ENCODE measurements at regions not wholly inside any gene's neighbourhood (a gene's known extent, or its start where the extent isn't known, plus 50 kb on each side); places are given as distances from the start of the nearest gene placed in this dataset.

DNA sequence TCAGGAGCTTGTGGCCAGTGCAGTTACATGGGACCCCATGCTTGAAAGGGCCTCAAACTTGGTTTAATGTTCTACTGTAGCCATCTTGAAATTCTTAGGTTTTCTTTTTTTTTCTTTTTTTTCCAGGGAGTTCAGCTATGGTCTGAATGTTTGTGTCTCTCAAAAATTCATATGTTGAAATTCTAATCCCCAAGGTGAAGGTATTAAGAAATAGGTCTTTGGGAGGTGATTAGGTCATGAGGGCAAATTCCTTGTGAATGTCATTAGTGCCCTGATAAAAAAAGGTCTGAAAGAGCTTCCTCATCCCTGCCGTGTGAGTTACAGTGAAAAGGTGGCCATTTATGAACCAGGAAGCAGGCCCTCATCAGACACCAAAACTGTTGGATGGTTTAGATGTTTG is 324.1 kb downstream of the C12orf75 start:
- Histone ChIP-seq H3K27me3 (replicated peaks in 1 of 2; ENCODE audit: control insufficient read depth in 2 of 2, insufficient read depth in 2 of 2, low read length in 1 of 2) (no peaks in the 10 kb centered on the region; a peak in 1 of 4 replicates), H2AFZ (ENCODE audit: control insufficient read depth, low read depth, low read length) (no peak overlapping the region), H4K20me1 (ENCODE audit: control insufficient read depth, insufficient read depth) (no peaks in the 10 kb centered on the region), H3K4me3 (no peak overlapping the region), H3K79me2 (ENCODE audit: control insufficient read depth, insufficient read depth, low read length) (no peaks in the 10 kb centered on the region), H3K4me2 (ENCODE audit: control insufficient read depth, insufficient read depth) (no peak overlapping the region), H3K9me3 (replicated peaks; ENCODE audit: control insufficient read depth, insufficient read depth, low read length) (no peaks in the 10 kb centered on the region), H3K36me3 (ENCODE audit: control insufficient read depth in 2 of 2, insufficient read depth in 2 of 2, low read length in 1 of 2) (no peaks in the 10 kb centered on the region), H3K9ac (ENCODE audit: control insufficient read depth, insufficient read depth, low read length) (no peak overlapping the region), H3K27ac (ENCODE audit: control insufficient read depth, insufficient read depth) (no peak overlapping the region), H3K4me1 (ENCODE audit: control insufficient read depth, insufficient read depth, low read length) (no peaks in the 10 kb centered on the region)
- ChIA-PET POLR2A (no interaction called here), CTCF (no interaction called here), SMC1A (ENCODE audit: uncharacterized antibody, unreplicated experiment) (no interaction called here), RAD21 (ENCODE audit: unreplicated experiment) (no interaction called here)
- FAIRE-seq (no peak), DNase-seq (ENCODE audit: low read depth, low spot score) (no peak), ATAC-seq (no peak)
- WGBS (ENCODE audit: insufficient coverage, insufficient replicate concordance, low lambda C conversion rate, missing lambda C conversion rate) = 80% methylated on average over 1 of the region's 1 CpG
- in situ Hi-C loops (cut with MboI) = no loop called here
- BruUV-seq (replicated peaks) = no TSS peak
- TF ChIP-seq IKZF2 (IDR thresholded peaks at IDR 0.05) (no peak), DPF2 (IDR thresholded peaks at IDR 0.05) (no peak), STAT3 (IDR thresholded peaks at IDR 0.05; ENCODE audit: low read depth, low read length) (no peak), PAX5 (IDR thresholded peaks at IDR 0.05; ENCODE audit: borderline replicate concordance, low read depth, low read length) (no peak), EGR1 (IDR thresholded peaks at IDR 0.05; ENCODE audit: borderline replicate concordance in 1 of 2, low read depth in 2 of 2, low read length in 2 of 2) (no peak), ASH2L (IDR thresholded peaks at IDR 0.05; ENCODE audit: borderline replicate concordance, low read depth) (no peak), KDM1A (IDR thresholded peaks at IDR 0.05; ENCODE audit: borderline replicate concordance) (no peak), CEBPB (IDR thresholded peaks at IDR 0.05; ENCODE audit: borderline replicate concordance in 1 of 2, low read depth in 2 of 2, low read length in 2 of 2) (no peak), CBX5 (IDR thresholded peaks at IDR 0.05; ENCODE audit: low read depth) (no peak)
- TF ChIP-seq, protein P1, sequence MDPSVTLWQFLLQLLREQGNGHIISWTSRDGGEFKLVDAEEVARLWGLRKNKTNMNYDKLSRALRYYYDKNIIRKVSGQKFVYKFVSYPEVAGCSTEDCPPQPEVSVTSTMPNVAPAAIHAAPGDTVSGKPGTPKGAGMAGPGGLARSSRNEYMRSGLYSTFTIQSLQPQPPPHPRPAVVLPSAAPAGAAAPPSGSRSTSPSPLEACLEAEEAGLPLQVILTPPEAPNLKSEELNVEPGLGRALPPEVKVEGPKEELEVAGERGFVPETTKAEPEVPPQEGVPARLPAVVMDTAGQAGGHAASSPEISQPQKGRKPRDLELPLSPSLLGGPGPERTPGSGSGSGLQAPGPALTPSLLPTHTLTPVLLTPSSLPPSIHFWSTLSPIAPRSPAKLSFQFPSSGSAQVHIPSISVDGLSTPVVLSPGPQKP (IDR thresholded peaks at IDR 0.05; ENCODE audit: low read depth, low read length) = no peak
- TF ChIP-seq, protein P2, sequence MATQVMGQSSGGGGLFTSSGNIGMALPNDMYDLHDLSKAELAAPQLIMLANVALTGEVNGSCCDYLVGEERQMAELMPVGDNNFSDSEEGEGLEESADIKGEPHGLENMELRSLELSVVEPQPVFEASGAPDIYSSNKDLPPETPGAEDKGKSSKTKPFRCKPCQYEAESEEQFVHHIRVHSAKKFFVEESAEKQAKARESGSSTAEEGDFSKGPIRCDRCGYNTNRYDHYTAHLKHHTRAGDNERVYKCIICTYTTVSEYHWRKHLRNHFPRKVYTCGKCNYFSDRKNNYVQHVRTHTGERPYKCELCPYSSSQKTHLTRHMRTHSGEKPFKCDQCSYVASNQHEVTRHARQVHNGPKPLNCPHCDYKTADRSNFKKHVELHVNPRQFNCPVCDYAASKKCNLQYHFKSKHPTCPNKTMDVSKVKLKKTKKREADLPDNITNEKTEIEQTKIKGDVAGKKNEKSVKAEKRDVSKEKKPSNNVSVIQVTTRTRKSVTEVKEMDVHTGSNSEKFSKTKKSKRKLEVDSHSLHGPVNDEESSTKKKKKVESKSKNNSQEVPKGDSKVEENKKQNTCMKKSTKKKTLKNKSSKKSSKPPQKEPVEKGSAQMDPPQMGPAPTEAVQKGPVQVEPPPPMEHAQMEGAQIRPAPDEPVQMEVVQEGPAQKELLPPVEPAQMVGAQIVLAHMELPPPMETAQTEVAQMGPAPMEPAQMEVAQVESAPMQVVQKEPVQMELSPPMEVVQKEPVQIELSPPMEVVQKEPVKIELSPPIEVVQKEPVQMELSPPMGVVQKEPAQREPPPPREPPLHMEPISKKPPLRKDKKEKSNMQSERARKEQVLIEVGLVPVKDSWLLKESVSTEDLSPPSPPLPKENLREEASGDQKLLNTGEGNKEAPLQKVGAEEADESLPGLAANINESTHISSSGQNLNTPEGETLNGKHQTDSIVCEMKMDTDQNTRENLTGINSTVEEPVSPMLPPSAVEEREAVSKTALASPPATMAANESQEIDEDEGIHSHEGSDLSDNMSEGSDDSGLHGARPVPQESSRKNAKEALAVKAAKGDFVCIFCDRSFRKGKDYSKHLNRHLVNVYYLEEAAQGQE (IDR thresholded peaks at IDR 0.05; ENCODE audit: low read depth, low read length) = no peak
- TF ChIP-seq, protein P3, sequence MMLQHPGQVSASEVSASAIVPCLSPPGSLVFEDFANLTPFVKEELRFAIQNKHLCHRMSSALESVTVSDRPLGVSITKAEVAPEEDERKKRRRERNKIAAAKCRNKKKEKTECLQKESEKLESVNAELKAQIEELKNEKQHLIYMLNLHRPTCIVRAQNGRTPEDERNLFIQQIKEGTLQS (IDR thresholded peaks at IDR 0.05; ENCODE audit: borderline replicate concordance, extremely low read depth, low read depth, low read length) = no peak
- intact Hi-C loops (cut with micrococcal nuclease; ENCODE audit: unreplicated experiment) = no loop called here
